Naive thymus-derived CD8-positive, alpha-beta T cell (primary cell): ENCODE measurements at regions not wholly inside any gene's neighbourhood (a gene's known extent, or its start where the extent isn't known, plus 50 kb on each side); places are given as distances from the start of the nearest gene placed in this dataset.

Source experiments
- ATAC-seq, 2 donors: fragments of 150-1000 bp; cut with Tn5 transposase in 1 of 2; sonication (Bioruptor Pico), chemical (Tn5 transposase) in 1 of 2; 1 replicate in 1 of 2; 2 replicates in 1 of 2; pipeline ENCODE4 v1.10.0; 2021; ENCODE audit warnings: mild to moderate bottlenecking in 2 of 2, moderate library complexity in 2 of 2
- POLR2A ChIA-PET: fragments of 350-600 bp; sonication (Branson Sonifier 250); formaldehyde crosslinking; loops from one replicate; lab custom pipeline; 2021; ENCODE audit warnings: antibody characterized with exemption; lab: Charles Lee
- DNase-seq, 10 donors: peaks; one replicate each; pipeline versions ENCODE4 v3.0.0 to v3.0.0-alpha.2; 2020 to 2022
- H3K27ac Mint-ChIP-seq, 10 donors: one replicate each; pipeline ENCODE4 v1.8.0; 2020 to 2022; ENCODE audit warnings: mild to moderate bottlenecking in 10 of 10, mixed read lengths in 10 of 10, moderate library complexity in 4 of 10, inconsistent platforms in 1 of 10
- H3K27me3 Mint-ChIP-seq, 5 donors: one replicate each; pipeline ENCODE4 v1.8.0; 2021 to 2022; ENCODE audit warnings: mixed read lengths in 5 of 5
- H3K36me3 Mint-ChIP-seq, 3 donors: one replicate each; pipeline ENCODE4 v1.8.0; 2020 to 2022; ENCODE audit warnings: mixed read lengths in 3 of 3, mild to moderate bottlenecking in 2 of 3, inconsistent platforms in 1 of 3
- H3K4me1 Mint-ChIP-seq, 4 donors: one replicate each; pipeline ENCODE4 v1.8.0; 2021 to 2022; ENCODE audit warnings: mixed read lengths in 4 of 4
- H3K4me3 Mint-ChIP-seq, 10 donors: one replicate each; pipeline ENCODE4 v1.8.0; 2020 to 2022; ENCODE audit warnings: mild to moderate bottlenecking in 10 of 10, mixed read lengths in 10 of 10, moderate library complexity in 6 of 10, inconsistent platforms in 1 of 10
- H3K9me3 Mint-ChIP-seq, 9 donors: one replicate each; pipeline ENCODE4 v1.8.0; 2020 to 2022; ENCODE audit warnings: mixed read lengths in 9 of 9, mild to moderate bottlenecking in 3 of 9, inconsistent platforms in 1 of 9, moderate library complexity in 1 of 9

GRCh38 chr11:123246749-123247495, 51.9 kb upstream of the CLMP start:
- peak; percentile 83 to 91 for ATAC-seq
- peak overlapping the region in 3 of 10 donors; percentile 1 to 46 (median 42) for H3K4me3 Mint-ChIP-seq
- H3K27ac Mint-ChIP-seq, result no peak overlapping the region
- H3K36me3 Mint-ChIP-seq, result no peaks in the 10 kb centered on the region
- peaks cover 1 to 6% (median 5%) of the 10 kb centered on the region in 4 donors for H3K4me1 Mint-ChIP-seq
- DNase-seq, result peak; percentile 59 to 88 (median 76)
- H3K27me3 Mint-ChIP-seq, result peaks cover 7 to 31% (median 13%) of the 10 kb centered on the region in 5 donors
- POLR2A ChIA-PET, result interaction anchor here (0.6 to 1.5 kb wide), 2 partner anchors 161 to 185 kb away, joined by 4 to 12 read pairs; partner anchors contain the start of gene HSPA8
- H3K9me3 Mint-ChIP-seq, result no peaks in the 10 kb centered on the region

GRCh38 chr11:123245567-123245966, 50.5 kb upstream of the CLMP start:
- Mint-ChIP-seq H3K4me3 (no peak overlapping the region), H3K27me3 (peaks cover 7 to 31% (median 13%) of the 10 kb centered on the region in 5 donors), H3K9me3 (no peaks in the 10 kb centered on the region), H3K27ac (no peak overlapping the region), H3K36me3 (no peaks in the 10 kb centered on the region), H3K4me1 (peaks cover 1 to 6% (median 5%) of the 10 kb centered on the region in 4 donors)
- DNase-seq (no peak), ATAC-seq (no peak)
- POLR2A ChIA-PET, result no interaction called here
